Hepatocyte (in vitro differentiated cells): ENCODE measurements at regions not wholly inside any gene's neighbourhood (a gene's known extent, or its start where the extent isn't known, plus 50 kb on each side); places are given as distances from the start of the nearest gene placed in this dataset.

Experiments
- CTCF ChIP-seq: fragments of 200-600 bp; sonication (generic); IDR thresholded peaks from 2 replicates; pipeline ENCODE4 v1.5.1; 2016; ENCODE audit warnings: antibody characterized with exemption, mild to moderate bottlenecking; ENCODE audit not compliant: poor library complexity
- EZH2 ChIP-seq: fragments of 200-600 bp; sonication (generic); IDR thresholded peaks from 2 replicates; pipeline ENCODE4 v1.6.1; 2016; ENCODE audit warnings: antibody characterized with exemption, mild to moderate bottlenecking, borderline replicate concordance

- TF ChIP-seq CTCF (no peak), EZH2 (no peak)
These were observed 383.6 kb downstream of the UQCRFS1 start for GRCh38 chr19:28829359-28829758.
